ENCODE measurements at regions not wholly inside any gene's neighbourhood (a gene's known extent, or its start where the extent isn't known, plus 50 kb on each side); places are given as distances from the start of the nearest gene placed in this dataset.

DNA sequence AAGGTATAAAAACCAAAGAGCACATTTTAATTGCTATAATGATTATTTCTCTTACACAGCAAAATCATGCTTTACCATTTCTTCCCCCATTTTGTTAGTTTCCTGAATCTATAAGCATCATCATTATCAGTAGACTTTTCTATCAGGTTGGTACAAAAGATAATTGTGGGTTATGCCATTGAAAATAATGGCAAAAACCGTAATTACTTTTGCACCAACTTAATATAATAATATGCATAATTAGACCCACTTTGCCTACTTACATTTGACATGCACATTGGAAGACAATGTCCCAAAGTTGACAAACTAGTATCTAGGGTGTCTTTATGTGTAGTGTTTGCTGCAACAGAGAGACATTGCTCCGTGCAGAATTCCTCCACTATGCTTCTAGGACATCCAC, 594.2 kb downstream of the LMO4 start:
- Histone ChIP-seq H3K36me3 (ENCODE audit: control insufficient read depth in 2 of 2, extremely low read depth in 1 of 2, insufficient read depth in 1 of 2, low read length in 1 of 2) (no peaks in the 10 kb centered on the region), H3K9me3 (no peaks in the 10 kb centered on the region), H3K4me3 (ENCODE audit: control insufficient read depth in 1 of 2, extremely low read depth in 1 of 2, low read length in 1 of 2) (no peak overlapping the region), H3K27ac (ENCODE audit: low read length) (no peak overlapping the region), H3K27me3 (replicated peaks in 1 of 2; ENCODE audit: control insufficient read depth in 2 of 2, extremely low read depth in 1 of 2, insufficient read depth in 2 of 2, low read length in 1 of 2) (no peaks in the 10 kb centered on the region), H3K4me1 (ENCODE audit: control insufficient read depth in 1 of 2, extremely low read depth in 1 of 2, insufficient read depth in 2 of 2, low read length in 2 of 2) (no peaks in the 10 kb centered on the region)
- DNase-seq = no peak
- CTCF ChIA-PET = no interaction called here
- Mint-ChIP-seq H3K4me1 (no peaks in the 10 kb centered on the region), H3K27me3 (no peaks in the 10 kb centered on the region), H3K36me3 (no peaks in the 10 kb centered on the region), H3K9me3 (no peaks in the 10 kb centered on the region), H3K27ac (no peak overlapping the region), H3K4me3 (no peak overlapping the region)
- no peak for ATAC-seq (replicated peaks in 1 of 4)
- WGBS (ENCODE audit: insufficient coverage) = no CpG with 5 or more reads among the region's 2 CpGs
- POLR2A ChIA-PET = no interaction called here

DNA sequence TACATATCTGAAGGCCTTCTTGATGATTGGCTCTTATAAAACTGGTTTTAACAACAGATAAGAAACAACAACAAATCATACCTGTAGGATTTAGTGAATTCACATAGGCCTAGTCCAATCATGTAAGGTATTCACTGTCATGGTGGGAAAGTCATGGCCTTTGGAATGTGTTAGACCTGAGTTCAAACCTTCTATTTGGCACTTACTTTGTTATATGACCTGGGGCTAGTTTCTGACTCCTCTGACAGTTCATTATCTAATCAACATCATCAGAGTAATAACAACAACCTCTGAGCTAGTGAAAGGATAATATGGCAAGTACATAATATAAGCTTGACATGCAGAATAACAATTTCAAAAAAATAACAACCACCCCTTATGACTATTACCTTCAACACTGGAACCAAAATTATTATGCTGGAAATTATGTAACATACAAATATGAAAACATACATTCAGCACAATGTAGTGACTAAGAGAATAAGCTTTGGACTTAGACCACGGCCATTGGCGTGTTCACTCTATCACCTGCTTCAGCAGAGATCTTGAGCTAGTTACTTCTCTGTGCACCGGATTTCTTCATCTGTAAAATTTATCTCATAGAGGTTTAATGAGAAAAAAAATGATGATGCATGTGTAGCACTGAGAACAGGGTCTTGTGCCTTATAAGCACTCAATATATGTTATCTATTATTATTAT, 597.6 kb downstream of the LMO4 start:
- ATAC-seq (replicated peaks in 1 of 4) (no peak), DNase-seq (no peak)
- no peak overlapping the region for H3K27ac Mint-ChIP-seq
- H3K4me1 ChIP-seq (ENCODE audit: control insufficient read depth in 1 of 2, extremely low read depth in 1 of 2, insufficient read depth in 2 of 2, low read length in 2 of 2) = no peaks in the 10 kb centered on the region
- H3K4me1 Mint-ChIP-seq = no peaks in the 10 kb centered on the region
- peaks cover 5 to 10% (median 5%) of the 10 kb centered on the region in 3 donors for H3K9me3 Mint-ChIP-seq
- no peaks in the 10 kb centered on the region for H3K36me3 Mint-ChIP-seq
- no peak overlapping the region for H3K4me3 Mint-ChIP-seq
- H3K27me3 ChIP-seq (replicated peaks in 1 of 2; ENCODE audit: control insufficient read depth in 2 of 2, extremely low read depth in 1 of 2, insufficient read depth in 2 of 2, low read length in 1 of 2) = no peaks in the 10 kb centered on the region
- peaks cover 4% of the 10 kb centered on the region for H3K9me3 ChIP-seq
- H3K4me3 ChIP-seq (ENCODE audit: control insufficient read depth in 1 of 2, extremely low read depth in 1 of 2, low read length in 1 of 2) = no peak overlapping the region
- CTCF ChIA-PET = interaction anchor here (0.5 kb wide), 2 partner anchors 19 to 346 kb away, joined by 3 read pairs; no protein-coding TSS in a partner anchor
- no peaks in the 10 kb centered on the region for H3K36me3 ChIP-seq (ENCODE audit: control insufficient read depth in 2 of 2, extremely low read depth in 1 of 2, insufficient read depth in 1 of 2, low read length in 1 of 2)
- H3K27ac ChIP-seq (ENCODE audit: low read length) = no peak overlapping the region
- no peaks in the 10 kb centered on the region for H3K27me3 Mint-ChIP-seq
- POLR2A ChIA-PET = no interaction called here
- no CpG with 5 or more reads among the region's 3 CpGs for WGBS (ENCODE audit: insufficient coverage)

GRCh38 chr1:87926921-87927320, 598.2 kb downstream of the LMO4 start:
- CTCF ChIA-PET = interaction anchor here in 1 of 2 donors (0.5 to 0.6 kb wide), 2 partner anchors 27 to 347 kb away, joined by 3 read pairs; no protein-coding TSS in a partner anchor

DNA sequence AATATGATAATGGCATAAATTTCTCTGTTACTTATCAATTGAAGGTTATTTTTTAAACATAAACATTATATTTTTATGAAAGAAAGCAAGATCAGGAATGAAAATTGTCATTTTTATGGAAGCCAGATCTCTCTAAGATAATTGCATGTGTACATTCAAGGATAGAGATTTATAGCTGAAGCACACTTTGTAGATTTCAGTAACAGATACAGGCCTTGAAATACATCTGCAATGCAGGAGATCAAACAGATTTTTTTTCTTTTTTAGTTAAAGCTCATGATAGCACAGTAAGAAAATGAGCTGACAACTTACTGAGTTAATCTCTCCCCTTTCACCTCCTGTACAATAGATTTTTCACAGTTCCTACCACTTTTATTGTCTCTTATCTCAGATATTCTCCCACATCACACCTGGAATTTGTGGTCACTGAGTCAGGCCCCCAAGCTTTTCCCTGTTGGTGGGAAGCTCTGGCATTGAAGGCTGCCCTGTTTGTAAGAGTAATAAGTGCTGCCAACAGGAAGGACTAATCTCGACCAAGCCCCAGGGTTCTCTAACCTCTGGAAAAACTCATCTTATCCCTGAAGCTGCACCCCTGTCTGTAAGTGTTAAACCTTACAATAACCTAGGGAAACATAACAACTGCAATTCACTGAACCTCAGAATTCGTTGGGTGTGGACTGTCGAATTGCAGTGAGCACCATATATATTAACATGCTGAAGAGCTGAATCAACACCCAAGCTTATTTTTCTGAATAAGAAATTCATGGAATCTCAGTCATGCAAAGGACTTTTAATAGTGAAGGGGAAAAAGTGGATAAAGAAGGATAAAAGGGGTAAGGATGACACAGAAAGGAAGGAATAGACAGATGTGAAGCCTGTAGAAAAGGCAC, 599.0 kb downstream of the LMO4 start:
- CTCF ChIA-PET = interaction anchor here in 1 of 2 donors (0.6 kb wide), 1 partner anchor 27 kb away, joined by 3 read pairs; no protein-coding TSS in a partner anchor
- H3K27me3 Mint-ChIP-seq = no peaks in the 10 kb centered on the region
- no CpG with 5 or more reads among the region's 3 CpGs for WGBS (ENCODE audit: insufficient coverage)

More at GRCh38 chr1:87926921-87927320, 598.2 kb downstream of the LMO4 start:
- H3K36me3 Mint-ChIP-seq = no peaks in the 10 kb centered on the region
- no peaks in the 10 kb centered on the region for H3K36me3 ChIP-seq (ENCODE audit: control insufficient read depth in 2 of 2, extremely low read depth in 1 of 2, insufficient read depth in 1 of 2, low read length in 1 of 2)
- no peaks in the 10 kb centered on the region for H3K4me1 Mint-ChIP-seq
- H3K27ac ChIP-seq (ENCODE audit: low read length) = no peak overlapping the region
- no peak overlapping the region for H3K4me3 Mint-ChIP-seq
- no peak overlapping the region for H3K27ac Mint-ChIP-seq
- POLR2A ChIA-PET = no interaction called here
- ATAC-seq (replicated peaks in 1 of 4) (no peak), DNase-seq (no peak)
- WGBS (ENCODE audit: insufficient coverage) = no CpG with 5 or more reads among the region's 1 CpG
- H3K27me3 ChIP-seq (replicated peaks in 1 of 2; ENCODE audit: control insufficient read depth in 2 of 2, extremely low read depth in 1 of 2, insufficient read depth in 2 of 2, low read length in 1 of 2) = no peaks in the 10 kb centered on the region
- H3K9me3 ChIP-seq = peaks cover 4% of the 10 kb centered on the region
- H3K9me3 Mint-ChIP-seq = peaks cover 5 to 15% (median 5%) of the 10 kb centered on the region in 3 donors
- no peaks in the 10 kb centered on the region for H3K4me1 ChIP-seq (ENCODE audit: control insufficient read depth in 1 of 2, extremely low read depth in 1 of 2, insufficient read depth in 2 of 2, low read length in 2 of 2)
- no peak overlapping the region for H3K4me3 ChIP-seq (ENCODE audit: control insufficient read depth in 1 of 2, extremely low read depth in 1 of 2, low read length in 1 of 2)
- no peaks in the 10 kb centered on the region for H3K27me3 Mint-ChIP-seq

GRCh38 chr1:87928623-87929022, 599.9 kb downstream of the LMO4 start:
- H3K4me3 Mint-ChIP-seq = no peak overlapping the region
- no peak overlapping the region for H3K4me3 ChIP-seq (ENCODE audit: control insufficient read depth in 1 of 2, extremely low read depth in 1 of 2, low read length in 1 of 2)
- H3K36me3 Mint-ChIP-seq = no peaks in the 10 kb centered on the region
- no peaks in the 10 kb centered on the region for H3K4me1 Mint-ChIP-seq
- POLR2A ChIA-PET = no interaction called here
- no peak overlapping the region for H3K27ac ChIP-seq (ENCODE audit: low read length)
- DNase-seq = no peak
- H3K9me3 Mint-ChIP-seq = peaks cover 5 to 15% (median 5%) of the 10 kb centered on the region in 3 donors
- no CpG with 5 or more reads among the region's 1 CpG for WGBS (ENCODE audit: insufficient coverage)
- H3K36me3 ChIP-seq (ENCODE audit: control insufficient read depth in 2 of 2, extremely low read depth in 1 of 2, insufficient read depth in 1 of 2, low read length in 1 of 2) = no peaks in the 10 kb centered on the region
- H3K27me3 Mint-ChIP-seq = no peaks in the 10 kb centered on the region
- H3K9me3 ChIP-seq = peaks cover 4% of the 10 kb centered on the region
- no peak overlapping the region for H3K27ac Mint-ChIP-seq
- no peak for ATAC-seq (replicated peaks in 1 of 4)
- H3K4me1 ChIP-seq (ENCODE audit: control insufficient read depth in 1 of 2, extremely low read depth in 1 of 2, insufficient read depth in 2 of 2, low read length in 2 of 2) = no peaks in the 10 kb centered on the region
- peaks cover 0 to 2% of the 10 kb centered on the region in 2 experiments for H3K27me3 ChIP-seq (replicated peaks in 1 of 2; ENCODE audit: control insufficient read depth in 2 of 2, extremely low read depth in 1 of 2, insufficient read depth in 2 of 2, low read length in 1 of 2)
- CTCF ChIA-PET = no interaction called here

More for the DNA sequence above, 599.0 kb downstream of the LMO4 start:
- H3K9me3 Mint-ChIP-seq = peaks cover 5 to 15% (median 5%) of the 10 kb centered on the region in 3 donors
- Histone ChIP-seq H3K9me3 (peaks cover 4% of the 10 kb centered on the region), H3K4me1 (ENCODE audit: control insufficient read depth in 1 of 2, extremely low read depth in 1 of 2, insufficient read depth in 2 of 2, low read length in 2 of 2) (no peaks in the 10 kb centered on the region), H3K4me3 (ENCODE audit: control insufficient read depth in 1 of 2, extremely low read depth in 1 of 2, low read length in 1 of 2) (no peak overlapping the region), H3K27me3 (replicated peaks in 1 of 2; ENCODE audit: control insufficient read depth in 2 of 2, extremely low read depth in 1 of 2, insufficient read depth in 2 of 2, low read length in 1 of 2) (peaks cover 0 to 2% of the 10 kb centered on the region in 2 experiments), H3K36me3 (ENCODE audit: control insufficient read depth in 2 of 2, extremely low read depth in 1 of 2, insufficient read depth in 1 of 2, low read length in 1 of 2) (no peaks in the 10 kb centered on the region), H3K27ac (ENCODE audit: low read length) (no peak overlapping the region)
- no peak overlapping the region for H3K4me3 Mint-ChIP-seq
- POLR2A ChIA-PET = no interaction called here
- H3K4me1 Mint-ChIP-seq = no peaks in the 10 kb centered on the region
- ATAC-seq (replicated peaks in 1 of 4) (no peak), DNase-seq (no peak)
- H3K36me3 Mint-ChIP-seq = no peaks in the 10 kb centered on the region
- H3K27ac Mint-ChIP-seq = no peak overlapping the region

DNA sequence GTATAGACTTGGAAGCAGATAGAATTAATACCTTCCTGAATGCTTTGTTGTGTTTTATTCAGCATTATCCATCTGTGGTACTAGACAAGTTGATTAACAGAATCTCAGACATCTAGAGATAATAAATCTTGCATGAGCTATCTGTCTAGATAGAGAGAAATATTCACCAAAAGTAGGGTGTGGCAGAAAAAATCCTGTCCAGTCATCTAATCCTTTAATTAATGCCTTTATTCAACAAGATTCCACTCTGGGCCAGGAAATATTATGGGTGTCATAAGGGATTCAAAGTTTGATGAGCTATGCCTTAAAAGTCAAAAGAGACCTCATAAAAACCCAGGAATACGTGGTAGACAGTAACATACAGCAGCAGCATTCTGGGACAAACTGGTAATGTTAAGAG, 601.2 kb downstream of the LMO4 start:
- Mint-ChIP-seq H3K27ac (no peak overlapping the region), H3K36me3 (no peaks in the 10 kb centered on the region), H3K27me3 (peaks cover 0 to 3% of the 10 kb centered on the region in 2 donors), H3K4me1 (no peaks in the 10 kb centered on the region), H3K9me3 (peaks cover 5 to 15% (median 5%) of the 10 kb centered on the region in 3 donors), H3K4me3 (no peak overlapping the region)
- Histone ChIP-seq H3K9me3 (peaks cover 4% of the 10 kb centered on the region), H3K27me3 (replicated peaks in 1 of 2; ENCODE audit: control insufficient read depth in 2 of 2, extremely low read depth in 1 of 2, insufficient read depth in 2 of 2, low read length in 1 of 2) (peaks cover 0 to 2% of the 10 kb centered on the region in 2 experiments), H3K36me3 (ENCODE audit: control insufficient read depth in 2 of 2, extremely low read depth in 1 of 2, insufficient read depth in 1 of 2, low read length in 1 of 2) (no peaks in the 10 kb centered on the region), H3K4me1 (ENCODE audit: control insufficient read depth in 1 of 2, extremely low read depth in 1 of 2, insufficient read depth in 2 of 2, low read length in 2 of 2) (no peaks in the 10 kb centered on the region), H3K27ac (ENCODE audit: low read length) (no peak overlapping the region), H3K4me3 (ENCODE audit: control insufficient read depth in 1 of 2, extremely low read depth in 1 of 2, low read length in 1 of 2) (no peak overlapping the region)
- ATAC-seq (replicated peaks in 1 of 4) (no peak), DNase-seq (no peak)
- no CpG with 5 or more reads among the region's 1 CpG for WGBS (ENCODE audit: insufficient coverage)
- POLR2A ChIA-PET = no interaction called here
- CTCF ChIA-PET = no interaction called here
